GM19238 (cell line): ENCODE measurements at regions not wholly inside any gene's neighbourhood (a gene's known extent, or its start where the extent isn't known, plus 50 kb on each side); places are given as distances from the start of the nearest gene placed in this dataset.
"Not testable (repeated sequence)": the region's sequence is repeated elsewhere in the genome, so short reads cannot be mapped to it uniquely, and the experiment has no call there.

Experiments
- DNase-seq: peaks from one replicate; pipeline ENCODE4 v3.0.0; 2011; ENCODE audit warnings: low spot score; ENCODE audit not compliant: insufficient read length

DNA sequence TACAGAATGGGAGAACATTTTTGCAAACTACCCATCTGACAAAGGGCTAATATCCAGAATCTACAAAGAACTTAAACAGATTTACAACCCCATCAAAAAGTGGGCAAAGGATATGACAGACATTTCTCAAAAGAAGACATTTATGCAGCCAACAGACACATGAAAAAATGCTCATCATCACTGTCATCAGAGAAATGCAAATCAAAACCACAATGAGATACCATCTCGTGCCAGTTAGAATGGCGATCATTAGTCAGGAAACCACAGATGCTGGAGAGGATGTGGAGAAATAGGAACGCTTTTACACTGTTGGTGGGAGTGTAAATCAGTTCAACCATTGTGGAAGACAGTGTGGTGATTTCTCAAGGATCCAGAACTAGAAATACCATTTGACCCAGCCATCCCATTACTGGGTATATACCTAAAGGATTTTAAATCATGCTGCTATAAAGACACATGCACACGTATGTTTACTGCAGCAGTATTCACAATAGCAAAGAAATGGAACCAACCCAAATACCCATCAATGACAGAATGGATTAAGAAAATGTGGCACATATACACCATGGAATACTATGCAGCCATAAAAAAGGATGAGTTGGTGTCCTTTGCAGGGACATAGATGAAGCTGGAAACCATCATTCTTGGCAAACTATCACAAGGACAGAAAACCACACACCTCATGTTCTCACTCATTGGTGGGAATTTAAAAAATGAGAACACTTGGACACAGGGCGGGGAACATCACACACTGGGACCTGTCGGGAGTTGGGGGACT, 317.7 kb upstream of the THBS1 start:
- not testable (repeated sequence) for DNase-seq

DNA sequence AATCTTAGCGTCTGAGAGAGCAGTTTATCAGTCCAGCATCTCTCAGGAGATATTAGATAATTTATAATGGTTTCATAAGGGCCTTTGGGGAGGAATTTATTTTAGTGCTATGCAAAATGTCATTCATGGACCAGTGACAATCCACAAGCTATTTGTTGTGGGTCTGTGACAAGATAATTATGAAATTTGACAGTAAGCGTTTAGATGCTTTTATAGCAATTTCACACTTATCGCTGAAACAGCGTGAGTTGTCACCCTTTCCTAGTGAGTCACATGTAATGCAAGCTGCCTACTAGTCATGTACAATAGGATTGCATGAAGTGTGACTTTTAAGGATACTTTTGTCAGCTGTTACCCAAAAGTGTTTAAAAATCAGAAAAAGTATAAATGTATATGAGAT, 315.6 kb upstream of the THBS1 start:
- no peak for DNase-seq

DNA sequence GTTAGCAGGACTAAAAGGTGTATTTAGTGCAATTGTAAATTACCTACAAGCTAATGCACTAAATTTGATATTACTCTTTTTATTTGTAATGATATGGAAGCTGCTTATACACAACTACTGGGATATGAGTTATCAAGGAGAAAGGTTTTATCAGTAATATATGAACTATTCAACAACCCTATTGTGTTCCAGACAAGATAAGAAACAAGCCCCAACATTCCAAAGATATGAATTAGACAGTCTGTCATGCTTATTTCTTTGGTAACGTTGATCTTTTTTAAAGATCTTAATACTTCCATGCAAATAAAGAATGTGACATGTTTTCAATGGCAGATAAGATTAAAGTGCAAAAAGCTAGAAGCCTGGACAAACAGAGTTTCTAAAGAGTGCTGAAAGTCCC, 314.0 kb upstream of the THBS1 start:
- DNase-seq, result no peak

DNA sequence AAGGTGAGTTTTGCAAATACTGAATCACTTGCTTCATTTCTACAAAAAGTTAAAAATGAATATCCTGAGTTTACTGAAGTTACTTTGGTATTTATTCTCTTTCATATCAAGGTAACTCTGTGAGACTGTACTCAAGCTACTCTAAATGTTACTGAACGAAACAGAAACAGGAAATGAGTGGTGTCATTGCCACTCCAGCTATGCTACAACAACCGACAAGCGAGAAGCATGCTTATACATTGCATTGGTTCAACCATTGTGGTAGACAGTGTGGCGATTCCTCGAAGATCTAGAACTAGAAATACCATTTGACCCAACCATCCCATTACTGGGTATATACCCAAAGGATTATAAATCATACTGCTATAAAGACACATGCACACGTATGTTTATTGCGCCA, 313.2 kb upstream of the THBS1 start:
- no peak for DNase-seq

DNA sequence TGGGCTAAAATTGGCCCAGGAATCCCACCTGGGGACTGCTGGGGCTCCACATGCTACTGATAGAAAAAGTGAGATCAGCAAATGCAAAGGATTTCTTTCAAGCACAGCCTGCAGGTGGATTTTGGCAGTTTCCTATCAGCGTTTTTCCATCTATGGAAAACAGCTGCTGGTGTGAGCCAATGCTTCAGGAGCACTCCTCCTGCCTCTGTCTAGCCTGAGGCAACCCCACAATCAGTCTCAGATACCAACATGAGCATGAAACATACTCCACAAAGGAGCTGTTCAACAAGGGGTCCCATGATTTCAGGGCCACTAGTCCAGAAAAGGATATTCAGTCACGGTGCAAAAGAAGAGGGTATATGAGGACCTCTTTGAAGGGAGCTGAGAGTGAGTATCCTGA, 311.5 kb upstream of the THBS1 start:
- no peak for DNase-seq

DNA sequence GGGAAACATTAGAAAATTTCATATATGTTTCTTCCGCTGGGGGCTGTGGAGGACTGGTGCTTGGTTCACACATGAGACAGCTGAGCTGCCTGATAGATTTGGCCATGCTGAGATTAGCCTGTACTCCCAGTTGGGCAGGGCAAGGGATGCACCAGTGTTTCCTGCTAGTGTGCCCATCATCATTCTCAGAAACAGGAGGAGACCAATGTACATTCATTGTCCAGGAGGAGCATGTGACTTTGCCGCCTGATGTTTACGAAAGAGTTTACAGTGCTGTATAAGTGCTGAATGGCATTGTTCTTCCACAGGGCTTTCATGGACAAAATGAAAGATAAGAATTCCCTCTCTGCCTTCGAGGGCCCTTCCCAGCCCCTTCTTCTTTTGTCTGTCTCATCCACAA, 311.1 kb upstream of the THBS1 start:
- no peak for DNase-seq

DNA sequence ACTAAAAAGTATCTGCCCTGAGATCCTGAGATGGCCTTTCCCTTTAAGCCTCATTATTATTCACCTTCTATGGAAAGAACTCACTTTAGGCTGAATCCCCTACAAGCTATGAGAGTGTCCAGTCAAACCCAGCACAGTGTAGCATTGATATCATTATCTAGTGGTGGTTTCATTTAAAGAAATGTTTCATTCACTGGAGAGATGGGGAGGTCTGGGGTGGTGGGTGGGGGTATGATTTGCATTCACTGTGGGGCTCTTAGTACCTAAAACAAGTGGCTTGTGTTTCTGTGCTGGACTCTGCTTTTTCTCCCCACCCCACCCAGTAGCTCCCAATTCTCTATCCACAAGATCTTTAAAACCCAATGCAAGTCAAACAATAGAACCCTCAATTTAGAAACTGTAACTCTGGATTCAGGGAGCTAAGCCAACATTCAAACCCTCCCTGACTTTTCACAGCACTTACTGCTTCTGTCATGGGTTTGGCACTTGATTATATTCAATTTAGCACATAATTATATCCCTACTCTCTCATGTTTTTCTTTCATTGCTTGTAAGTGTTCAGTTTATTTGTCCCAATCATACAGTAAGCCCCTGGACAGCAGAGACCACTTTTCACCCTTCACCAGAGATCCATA, 310.5 kb upstream of the THBS1 start:
- no peak for DNase-seq

DNA sequence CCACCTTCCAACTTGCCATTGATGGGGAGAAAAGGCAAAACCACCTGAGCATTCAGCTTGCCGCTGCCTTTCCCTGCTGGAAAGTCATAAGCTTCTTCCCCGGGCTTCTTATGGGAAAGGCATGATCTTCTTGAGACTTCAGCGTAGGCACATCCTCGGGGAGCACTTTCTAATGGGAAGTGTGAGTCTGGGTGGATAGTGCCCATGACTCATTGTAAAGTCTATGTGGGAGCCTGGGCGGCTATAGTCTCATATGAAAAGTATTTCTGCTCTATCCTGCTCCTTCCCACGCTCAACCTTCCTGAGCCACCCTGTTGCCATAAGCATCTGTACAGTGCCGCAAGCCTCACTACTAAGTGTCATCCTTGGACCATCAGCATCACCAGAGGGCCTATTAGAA, 309.9 kb upstream of the THBS1 start:
- no peak for DNase-seq

DNA sequence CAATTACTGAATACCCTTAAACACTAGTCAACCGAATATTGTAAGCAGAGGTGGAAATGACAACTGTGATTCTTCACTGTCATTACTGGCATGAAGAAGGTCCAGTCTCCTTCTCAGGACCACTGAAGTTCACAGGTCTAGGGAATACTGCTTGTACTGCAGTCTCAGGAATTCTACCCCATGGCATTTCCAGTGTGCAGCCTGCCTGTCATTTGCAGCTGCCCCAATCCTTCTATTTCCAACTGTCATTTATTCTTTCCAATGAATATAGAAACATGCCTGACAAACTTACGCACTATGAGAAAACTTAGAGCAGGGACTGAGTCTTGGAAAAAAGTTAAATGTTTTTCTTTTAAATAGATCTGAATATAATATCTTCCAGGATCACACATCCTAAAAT, 308.0 kb upstream of the THBS1 start:
- no peak for DNase-seq

DNA sequence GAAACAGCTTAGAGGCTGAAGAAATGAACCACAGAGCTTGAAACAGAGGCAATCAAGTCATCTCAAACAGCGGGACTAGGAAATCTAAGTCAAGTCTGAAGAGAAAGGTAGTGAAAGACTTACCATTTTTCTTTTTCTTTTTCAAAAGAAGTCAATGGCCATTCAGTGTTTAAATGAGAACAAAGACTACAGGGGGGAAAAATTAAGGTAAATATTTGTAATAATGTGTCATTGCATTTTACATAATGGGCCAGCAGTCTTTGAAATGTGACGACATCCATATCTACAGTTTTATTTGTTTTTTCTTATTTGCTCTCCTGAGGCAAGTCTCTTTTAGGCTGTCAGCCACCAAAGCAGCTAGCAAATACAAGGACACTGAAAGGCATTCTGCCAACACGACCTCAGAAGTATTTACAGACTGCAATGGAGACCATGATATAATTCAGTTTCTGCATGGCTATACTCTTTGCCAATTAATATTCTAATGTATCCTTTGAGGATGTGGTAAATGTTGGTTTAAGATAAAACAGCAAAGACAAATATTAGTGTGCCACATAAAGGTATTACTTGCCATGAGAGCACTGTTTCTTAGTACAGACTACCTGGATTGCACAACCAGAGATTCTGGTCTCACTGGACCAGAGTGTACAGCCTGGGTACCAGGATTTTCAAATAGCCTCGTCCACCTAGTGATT, 307.0 kb upstream of the THBS1 start:
- no peak for DNase-seq

DNA sequence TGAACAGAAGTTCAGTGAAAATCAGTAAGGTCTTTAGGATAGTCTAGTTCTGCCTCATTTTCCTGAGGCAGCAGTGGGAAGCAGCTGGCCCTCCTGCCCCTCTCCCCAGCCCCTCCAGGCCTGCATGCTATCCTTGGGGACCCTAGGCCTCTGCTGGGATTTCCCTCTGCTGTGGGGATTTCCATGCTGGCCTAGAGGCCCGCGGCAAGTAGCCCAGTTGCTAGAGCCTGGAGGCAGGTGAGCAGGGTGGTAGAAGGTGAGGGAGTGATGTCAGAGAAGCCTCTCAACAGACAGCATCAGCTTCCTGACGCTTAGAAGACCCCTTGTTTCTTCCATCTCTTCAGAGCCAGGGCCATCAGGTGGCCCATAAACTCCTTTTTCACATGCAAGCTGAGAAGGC, 305.8 kb upstream of the THBS1 start:
- DNase-seq, result no peak

DNA sequence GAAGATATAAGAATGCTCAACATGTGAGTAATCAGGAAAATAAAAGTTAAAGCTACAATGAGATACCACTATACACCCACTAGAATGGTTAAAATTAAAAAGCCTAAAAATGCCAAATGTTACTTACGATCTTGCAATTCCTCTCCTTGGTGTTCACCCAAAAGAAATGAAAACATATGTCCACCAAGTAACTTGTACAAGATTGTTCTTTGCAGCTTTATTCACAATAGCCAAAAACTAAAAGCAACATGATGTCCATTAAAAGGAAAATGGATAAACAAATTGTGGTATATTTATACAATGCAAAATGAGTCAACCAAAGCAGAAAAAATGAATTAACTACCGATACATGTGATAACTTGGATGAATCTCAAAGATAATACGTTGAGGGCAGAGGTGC, 301.6 kb upstream of the THBS1 start:
- DNase-seq, result no peak

DNA sequence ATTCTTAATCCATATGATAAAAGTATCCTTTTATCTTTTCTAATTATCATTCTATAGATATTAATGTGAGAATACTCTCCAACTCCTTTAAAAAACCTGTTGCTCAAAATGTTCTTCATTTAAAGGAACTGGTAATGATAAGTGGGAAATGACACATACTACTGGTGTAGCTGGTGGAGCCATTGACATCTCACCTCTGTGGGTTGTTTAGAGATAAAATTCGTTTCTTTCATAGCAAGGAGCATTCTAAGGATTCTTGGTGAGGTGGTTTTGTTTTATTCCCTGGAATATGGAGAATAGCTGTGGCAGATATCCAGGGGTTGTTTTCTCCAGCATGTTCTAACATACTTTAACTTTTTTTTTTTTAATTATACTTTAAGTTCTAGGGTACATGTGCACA, 299.8 kb upstream of the THBS1 start:
- no peak for DNase-seq

DNA sequence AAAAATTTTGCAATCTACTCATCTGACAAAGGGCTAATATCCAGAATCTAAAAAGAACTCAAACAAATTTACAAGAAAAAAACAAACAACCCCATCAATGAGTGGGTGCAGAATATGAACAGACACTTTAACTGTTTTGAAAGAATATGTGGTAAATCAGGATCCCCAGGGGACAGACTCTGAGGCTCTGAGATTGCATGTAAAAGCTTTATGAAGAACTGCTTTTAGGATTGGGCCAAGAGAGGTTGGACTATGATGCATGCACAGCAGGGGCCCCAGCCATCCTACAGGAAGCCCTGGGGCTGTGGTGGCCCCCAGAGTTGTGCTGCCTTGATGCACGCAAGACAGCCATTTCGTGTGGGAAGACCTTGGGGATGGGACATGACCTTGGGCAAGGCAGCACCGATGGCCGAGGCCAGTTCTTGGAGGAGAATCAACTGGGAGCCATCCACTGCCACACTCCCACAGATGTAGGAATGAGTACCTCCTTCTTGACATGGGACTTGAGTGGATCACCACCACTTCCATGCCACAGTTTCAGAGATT, 298.1 kb upstream of the THBS1 start:
- DNase-seq, result no peak

DNA sequence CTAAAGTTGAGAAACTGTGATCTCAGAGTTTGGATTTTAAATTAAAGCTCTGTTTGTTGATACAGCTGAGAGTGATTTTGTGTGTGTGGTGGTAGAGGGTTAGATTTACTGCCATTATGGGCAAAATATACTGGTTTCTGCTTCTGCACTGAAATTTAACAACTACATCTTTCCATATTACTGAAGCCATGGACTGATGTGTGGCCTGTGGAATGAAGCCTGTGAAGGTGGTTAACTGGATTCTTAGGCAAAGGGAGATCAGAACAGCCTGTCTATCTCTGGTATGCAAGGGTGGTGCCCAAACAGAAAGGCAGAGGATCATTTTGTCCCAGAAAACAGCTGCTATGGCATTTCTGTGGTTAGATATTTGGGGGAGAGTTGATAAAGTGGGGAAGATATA, 297.3 kb upstream of the THBS1 start:
- DNase-seq, result no peak

DNA sequence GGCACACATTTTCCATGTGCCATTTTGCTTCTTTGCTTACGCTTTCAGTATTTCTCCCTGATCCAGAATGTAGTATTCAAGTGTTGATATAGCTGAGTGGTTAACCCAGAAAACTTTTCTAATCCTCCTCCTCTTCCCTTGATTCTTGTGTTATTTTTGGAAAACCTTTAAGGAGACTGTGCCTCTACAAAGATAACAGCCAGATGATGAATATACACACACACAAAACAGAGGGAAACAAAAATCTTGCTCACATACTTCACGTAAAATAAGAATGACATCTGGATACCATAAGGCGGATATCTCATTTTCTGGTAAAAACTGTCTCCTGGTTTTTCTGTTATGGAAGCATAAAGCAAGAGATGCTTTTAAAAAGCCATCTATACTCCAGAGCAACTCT, 295.8 kb upstream of the THBS1 start:
- no peak for DNase-seq

DNA sequence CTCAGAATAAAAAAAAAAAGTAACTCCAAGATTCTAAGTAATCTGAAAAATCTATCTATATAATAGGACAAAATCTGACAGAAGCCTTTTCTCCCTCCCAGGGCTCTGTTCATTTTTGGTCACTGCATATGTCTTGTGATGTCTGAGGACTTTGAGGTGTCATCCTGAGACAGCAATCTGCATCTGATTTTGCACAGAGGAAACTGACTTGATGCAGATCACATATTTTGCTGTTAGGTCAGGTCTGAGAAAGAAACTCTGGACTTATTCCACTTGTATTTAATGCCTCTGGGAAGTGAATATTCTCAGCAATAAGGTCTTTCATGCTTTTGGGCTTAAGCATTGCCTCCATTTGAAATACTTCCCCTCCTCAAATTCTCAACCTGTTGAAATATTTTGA, 295.2 kb upstream of the THBS1 start:
- DNase-seq, result no peak

DNA sequence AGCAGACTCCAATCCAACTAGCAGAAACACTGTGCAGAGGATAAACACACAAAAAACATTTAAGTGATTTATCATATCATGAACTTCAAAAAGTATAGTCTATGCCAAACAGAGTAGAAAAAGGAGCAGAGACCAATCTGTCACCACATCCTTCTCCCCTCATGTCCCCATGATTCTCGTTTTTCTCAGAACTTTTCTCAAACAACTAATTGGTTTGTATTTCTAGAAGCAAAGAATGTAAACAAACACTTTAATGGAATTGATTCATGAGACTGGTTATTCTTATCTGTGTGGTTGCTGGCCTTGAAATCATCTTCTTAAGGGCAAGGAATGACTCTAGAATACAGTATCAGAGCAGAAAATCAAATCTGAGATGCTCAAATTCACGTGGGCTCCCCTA, 294.2 kb upstream of the THBS1 start:
- no peak for DNase-seq

DNA sequence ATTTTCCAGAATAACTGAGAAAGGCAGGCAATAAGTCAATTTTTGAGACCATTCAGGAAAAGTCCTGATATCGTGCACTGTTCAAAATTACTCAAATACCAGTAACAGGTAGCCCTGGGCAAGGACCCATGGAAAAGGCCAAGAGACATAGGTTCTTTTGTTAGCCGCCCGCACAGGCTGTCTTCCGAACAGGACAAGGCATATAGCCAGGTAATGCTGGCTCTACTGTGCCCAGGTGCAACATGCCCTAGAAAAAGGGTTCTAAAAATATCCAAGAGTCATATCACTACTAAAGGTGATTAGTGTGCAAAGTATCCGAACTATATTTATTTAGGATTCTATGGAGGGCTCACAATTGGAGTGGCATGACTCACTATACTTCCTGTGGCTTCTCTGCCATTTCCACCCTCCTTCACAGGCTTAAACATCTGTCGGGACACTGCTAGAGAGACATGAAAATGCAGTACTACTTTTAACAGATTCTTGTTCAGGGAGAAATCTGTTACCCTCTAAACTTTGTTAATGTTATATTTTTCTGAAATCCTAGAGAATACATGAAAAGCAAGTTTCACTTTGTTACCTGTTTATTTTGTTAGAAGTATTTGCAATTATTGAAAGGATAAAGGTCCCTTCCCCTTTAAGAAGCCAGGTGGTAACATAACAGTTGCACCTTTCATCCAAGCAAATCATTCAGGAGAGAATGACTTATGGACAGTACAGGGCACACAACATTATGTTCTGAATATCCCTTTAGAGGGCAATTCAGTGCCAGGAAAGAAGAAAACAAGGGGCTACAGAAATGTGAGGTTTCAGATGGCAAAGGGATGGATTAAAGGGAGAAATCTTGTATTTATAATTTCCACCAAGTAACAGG, 293.3 kb upstream of the THBS1 start:
- no peak for DNase-seq

DNA sequence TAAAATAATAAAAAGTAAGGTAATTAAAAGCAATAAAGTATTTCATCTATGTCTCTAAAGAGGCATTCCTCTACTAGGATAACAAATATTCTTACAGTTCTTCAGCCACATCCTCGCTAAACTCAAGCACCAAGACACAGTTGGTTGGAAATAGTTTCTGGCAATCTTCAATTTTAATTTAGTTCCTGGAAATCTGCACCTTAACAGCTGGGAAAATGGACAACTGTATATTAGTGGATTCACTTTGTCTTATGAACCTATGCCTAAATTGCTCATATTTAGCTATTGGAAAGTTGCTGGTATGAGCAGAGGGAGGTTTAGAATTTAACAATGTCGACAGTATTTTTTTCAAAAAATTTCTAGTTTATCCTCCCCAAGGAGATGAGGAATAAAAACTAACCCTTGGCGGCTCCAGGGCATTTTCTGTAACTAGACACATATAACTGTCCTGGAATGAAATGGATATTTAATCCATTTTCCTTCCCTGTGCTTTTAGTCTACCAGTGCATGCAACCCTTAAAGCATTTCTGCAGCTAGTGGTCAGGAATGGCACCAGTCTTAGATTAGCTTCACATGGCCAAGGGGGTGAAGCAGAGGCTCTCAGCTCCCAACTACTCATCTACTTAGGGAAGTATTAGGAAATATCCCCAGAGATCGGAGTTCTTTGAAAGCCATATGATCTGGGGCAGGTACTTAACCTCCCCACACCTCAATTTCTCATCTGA, 290.0 kb upstream of the THBS1 start:
- DNase-seq, result no peak

DNA sequence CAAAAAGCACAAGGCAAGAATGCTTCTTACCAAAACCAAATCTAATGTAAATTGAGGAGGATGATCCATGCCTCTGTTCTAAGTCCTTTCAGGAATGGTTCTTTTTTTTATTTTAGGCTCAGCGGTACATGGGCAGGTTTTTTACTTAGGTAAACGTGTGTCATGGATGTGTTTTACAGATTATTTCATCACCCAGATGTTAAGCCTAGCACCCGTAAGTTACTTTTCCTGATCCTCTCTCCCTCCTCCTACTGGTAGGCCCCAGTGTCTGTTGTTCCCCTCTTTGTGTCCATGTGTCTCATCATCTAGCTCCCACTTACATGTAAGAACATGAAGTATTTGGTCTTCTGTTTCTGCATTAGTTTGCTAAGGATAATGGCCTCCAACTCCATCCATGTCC, 289.2 kb upstream of the THBS1 start:
- DNase-seq, result no peak
